GM18870 (cell line): ENCODE measurements at regions not wholly inside any gene's neighbourhood (a gene's known extent, or its start where the extent isn't known, plus 50 kb on each side); places are given as distances from the start of the nearest gene placed in this dataset.
"Not testable (repeated sequence)": the region's sequence is repeated elsewhere in the genome, so short reads cannot be mapped to it uniquely, and the experiment has no call there.

ENCODE experiments used
- ATAC-seq: cut with Tn5 transposase; IDR thresholded peaks from one replicate; pipeline ENCODE4 v1.9.1; 2021; ENCODE audit warnings: moderate library complexity; ENCODE audit not compliant: unreplicated experiment

DNA sequence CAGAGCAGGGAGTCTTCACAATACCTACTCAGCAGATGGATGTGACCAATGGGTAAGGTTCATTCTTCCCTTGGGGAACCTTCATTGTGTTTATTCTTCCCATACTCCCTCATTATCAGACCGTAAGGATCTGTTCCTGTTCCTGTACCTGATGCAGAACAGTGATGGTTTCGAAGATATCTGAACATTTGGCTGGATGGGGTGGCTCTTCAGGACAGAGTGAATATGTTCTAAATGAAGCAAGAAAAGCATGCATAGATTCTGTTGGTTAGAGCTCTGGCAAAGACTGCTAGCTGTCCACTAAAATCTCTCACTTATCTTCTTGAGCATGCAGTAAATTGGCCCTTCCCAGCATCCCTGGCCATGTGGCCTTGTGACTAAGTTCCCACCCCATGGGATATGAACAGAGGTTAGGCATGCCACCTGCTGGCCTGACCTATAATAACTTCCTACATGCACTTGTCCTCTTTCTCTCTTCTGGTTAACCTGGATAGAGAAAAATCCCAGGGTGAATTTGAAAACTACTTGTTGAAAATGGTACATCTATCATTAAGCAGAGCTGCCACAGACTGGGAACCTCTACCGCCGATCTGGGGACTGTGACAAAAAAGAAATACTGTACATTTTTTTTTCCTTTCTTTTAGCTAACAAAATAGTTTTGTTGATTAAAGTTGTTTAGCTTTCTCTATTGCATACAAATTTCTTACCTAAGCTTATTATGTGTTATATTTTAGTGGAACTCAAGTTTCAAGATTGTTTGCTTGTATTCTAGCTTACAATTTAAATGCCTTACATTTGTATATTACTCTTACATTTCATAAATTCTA lies 60.0 kb upstream of the BANK1 start:
- peak; percentile 92 for ATAC-seq

- ATAC-seq: no peak
These were observed 63.3 kb upstream of the BANK1 start for GRCh38 chr4:101727238-101727637.

DNA sequence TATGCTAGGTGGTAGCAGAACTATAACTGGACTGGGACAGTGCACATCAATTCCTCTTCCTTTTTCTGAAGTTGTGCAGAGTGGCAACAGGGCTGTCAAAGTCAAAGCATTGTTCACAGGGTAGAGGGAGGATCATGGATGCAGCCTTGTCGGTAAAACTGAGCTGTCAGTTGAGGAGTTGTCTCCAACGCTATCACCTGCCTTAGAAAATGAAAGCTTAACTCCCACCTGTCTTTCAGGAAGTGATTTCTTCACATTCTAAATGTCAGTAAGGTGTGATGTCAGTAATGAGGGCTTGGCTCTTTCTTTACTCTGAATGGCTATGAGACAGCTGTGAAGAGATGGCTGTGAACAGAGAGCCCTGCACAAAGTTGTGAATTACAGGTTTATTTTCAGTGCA lies 66.4 kb upstream of the BANK1 start:
- ATAC-seq: no peak

- ATAC-seq: no peak
These were observed 71.7 kb upstream of the BANK1 start for GRCh38 chr4:101718810-101719209.

DNA sequence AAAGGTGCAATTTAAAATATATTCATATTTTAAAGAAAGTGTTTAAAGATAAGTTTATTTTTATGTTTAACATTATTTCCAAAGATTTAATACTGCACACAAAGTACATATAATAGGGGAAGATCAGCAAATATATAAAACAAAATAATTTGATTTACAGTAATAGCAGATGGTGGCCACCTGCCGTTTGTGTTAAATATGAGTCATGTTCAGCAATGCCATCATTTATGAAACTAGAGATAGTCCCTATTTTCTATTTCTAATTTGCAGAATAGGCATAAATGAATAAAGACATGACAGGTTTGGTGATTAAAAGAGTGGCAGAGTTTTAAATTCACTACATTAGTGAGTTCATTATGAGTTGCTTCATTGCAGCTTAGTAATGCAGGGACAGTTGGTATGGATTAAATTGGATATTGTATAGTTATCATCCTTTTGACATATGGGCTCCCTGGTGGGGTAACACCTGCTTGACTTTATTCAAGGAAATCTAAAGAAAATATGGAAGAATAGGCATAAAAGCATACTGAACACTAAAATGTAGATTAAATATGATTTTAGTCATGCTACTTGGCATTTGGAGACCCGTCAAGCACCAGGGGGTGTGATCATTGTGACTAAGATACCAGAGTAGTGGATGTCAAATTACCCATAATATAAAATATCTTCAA lies 78.8 kb upstream of the BANK1 start:
- no peak for ATAC-seq

- ATAC-seq: no peak
These were observed 79.7 kb upstream of the BANK1 start for GRCh38 chr4:101710806-101711205.

DNA sequence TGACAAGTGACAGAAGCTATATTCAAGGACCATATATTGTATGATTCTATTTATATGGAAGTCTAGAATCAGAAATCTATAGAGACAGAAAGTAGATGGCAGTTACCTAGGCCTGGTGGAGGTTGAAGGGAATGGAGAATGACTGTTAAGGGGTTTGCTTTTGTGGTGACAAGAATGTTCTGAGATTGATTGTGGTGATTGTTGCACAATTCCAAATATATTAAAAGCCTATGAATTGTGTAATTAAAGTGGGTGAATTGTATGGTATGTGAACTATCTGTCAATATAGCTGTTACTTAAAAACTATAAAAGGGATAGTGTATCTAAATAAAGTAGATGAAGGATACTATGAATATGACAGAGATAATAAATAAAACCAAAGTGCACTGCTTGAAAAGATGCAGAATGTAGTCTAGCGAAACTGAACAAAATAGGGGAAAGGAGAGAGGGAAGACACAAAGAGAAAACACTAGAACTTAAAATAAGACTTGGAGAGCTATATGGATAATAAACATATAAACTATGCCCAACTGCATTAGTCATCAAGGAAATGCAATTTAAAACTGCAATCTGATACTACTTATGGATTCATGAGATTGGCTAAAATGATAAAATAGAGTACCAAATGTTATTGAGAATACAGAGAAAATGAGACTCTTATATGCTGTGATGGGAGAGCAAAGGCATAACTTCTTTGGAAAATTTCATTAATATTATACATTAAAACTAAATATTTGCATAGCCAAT lies 82.1 kb upstream of the BANK1 start:
- ATAC-seq: no peak

DNA sequence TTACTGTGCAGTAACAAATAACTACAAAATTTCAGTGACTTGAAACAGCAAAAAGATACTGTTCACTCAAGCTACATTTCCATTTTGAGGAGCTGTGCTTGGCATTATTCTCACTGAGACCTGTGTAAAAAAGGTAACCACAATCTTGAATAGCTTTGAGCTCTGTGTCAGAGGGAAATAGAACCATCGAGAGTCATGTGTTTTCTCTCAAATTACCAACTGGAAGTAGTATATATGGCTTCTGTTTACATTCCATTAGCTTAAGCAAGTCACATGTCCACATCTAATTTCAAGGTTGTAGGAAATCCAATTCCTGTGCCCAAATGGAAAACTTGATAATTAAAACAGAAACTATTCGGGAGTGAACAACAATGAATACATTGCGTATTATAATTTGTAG lies 82.9 kb upstream of the BANK1 start:
- no peak for ATAC-seq

- no peak for ATAC-seq
These were observed 83.9 kb upstream of the BANK1 start for GRCh38 chr4:101706535-101707057.

GRCh38 chr4:101701551-101701950 lies 89.0 kb upstream of the BANK1 start:
- no peak for ATAC-seq

DNA sequence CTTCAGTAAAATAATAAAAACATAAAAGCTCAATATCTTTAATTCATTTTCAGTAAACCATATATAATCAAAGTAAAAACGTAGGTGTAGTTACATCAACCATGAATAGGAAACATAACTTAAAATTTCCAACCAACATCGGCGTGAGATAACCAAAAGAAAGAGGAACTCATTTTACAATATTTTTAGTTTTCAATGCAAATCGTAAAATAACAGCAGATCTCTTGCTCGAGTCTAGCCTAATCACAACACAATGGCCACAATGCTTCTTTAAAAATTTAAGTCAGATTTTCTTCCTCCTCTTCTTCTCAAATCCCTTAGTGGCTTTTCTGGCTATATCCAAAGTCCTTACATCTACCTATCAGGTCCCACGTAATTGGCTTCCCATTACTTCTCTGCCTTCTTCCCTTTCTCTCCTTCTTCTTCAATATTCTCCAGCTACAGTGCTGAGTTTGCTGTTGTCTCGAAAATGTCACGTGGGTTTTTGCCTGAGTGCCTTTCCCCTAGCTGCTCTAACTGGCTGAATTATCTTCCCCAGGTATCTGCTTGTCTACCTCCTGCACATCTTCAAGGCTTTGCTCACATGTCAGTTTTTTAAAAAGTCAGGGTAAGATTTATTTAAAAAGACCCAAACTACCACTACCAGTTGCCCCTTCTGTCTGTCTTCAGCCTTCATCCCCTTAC lies 90.9 kb upstream of the BANK1 start:
- ATAC-seq: no peak

DNA sequence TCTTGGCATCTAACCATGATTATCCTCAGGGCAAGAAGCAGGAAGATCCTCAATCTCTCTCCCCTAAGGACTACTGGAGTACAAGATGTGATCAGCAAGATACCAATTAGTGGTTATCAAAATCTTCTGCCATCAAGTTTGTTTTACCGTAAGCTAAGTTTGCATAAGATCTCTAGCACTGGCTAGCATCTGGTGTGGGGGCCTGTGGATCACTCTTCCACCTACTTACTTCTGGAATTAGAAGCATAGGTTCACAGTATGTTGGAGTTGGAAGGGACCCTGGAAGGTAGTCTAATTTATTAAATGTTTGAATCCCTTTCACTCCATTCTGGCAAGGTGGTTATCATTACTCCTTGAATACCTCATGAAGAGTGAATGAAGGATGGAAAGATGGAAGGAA lies 93.3 kb upstream of the BANK1 start:
- no peak for ATAC-seq

DNA sequence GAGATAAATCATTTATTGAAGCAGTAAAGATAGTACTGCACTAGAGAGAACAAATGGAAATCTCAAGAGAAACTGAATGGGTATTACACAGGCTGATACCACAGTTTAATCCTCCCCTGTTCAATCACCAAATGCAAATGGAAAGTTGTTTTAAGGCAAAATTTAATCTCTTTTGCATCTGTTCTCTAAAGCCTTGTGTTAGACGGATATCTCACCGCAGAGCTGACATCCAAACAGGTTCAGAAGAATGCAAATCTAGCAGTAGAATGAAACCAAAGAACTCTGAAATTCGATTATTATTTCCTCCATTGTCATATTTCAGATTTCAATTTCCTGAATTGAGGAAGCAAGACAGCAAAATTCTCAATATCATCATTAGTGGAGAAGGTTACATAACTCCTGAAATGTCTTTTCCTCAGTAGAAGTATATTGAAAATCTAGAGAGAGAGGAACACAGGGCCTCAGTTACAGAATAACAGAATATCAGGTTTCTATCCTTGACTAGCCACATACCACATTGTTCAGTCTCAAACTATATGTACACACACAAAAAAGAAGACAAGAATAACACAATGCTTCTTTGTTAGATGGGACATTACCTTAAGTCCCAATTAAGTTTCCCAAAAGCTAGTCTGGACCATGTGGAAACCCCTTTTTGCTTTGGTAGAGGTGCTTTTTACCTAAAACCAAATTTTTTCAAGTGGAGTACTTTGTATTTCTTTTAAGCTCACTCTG lies 94.1 kb upstream of the BANK1 start:
- ATAC-seq: no peak

GRCh38 chr4:101695176-101695575 lies 95.4 kb upstream of the BANK1 start:
- ATAC-seq: no peak

GRCh38 chr4:101694403-101694802 lies 96.1 kb upstream of the BANK1 start:
- ATAC-seq: not testable (repeated sequence)

DNA sequence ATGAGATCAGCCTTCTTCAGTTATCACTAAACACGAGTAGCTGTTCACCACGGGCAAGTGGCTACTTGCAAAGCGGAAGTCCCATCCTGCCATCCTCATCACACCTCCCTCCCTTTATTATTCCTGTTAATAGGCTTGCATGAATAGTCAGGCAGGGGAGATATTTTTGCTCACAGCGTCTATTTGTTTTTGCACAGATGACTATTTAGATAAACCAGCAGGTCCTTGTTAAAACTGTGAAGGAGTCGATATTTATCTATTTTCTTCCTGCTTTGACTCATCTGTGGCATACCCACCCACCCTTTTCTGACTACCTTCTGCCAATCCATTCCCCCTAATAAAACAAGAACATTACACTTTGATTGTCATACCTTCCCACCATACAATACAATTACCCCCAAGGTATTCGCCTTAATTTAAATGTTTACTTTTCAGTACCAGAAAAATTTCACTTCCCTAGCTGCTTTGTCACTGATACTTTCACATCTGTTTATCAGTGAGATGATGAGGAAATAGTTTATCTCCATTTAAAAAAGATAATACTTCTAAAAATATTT lies 96.6 kb upstream of the BANK1 start:
- no peak for ATAC-seq

DNA sequence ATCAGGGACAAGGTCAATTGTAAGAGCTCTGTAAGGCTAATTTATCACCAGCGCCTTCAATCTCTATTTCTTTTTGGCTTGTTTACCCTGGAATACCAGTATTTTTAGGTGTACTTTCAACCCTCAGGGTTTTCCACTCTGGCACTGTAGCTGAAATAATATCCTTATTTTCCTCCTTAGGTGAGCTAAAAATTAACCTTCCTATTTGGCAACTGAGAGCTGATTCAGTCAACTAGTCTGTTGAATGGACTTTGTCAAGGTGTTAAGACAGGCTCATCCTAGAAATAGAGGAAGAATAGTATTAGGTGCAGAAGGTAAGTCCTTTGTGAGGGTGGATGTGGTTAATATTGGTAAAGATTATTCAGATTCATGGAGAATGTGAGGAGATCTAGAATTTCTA lies 101.3 kb upstream of the BANK1 start:
- no peak for ATAC-seq

- no peak for ATAC-seq
These were observed 105.4 kb upstream of the BANK1 start for GRCh38 chr4:101685126-101685525.

DNA sequence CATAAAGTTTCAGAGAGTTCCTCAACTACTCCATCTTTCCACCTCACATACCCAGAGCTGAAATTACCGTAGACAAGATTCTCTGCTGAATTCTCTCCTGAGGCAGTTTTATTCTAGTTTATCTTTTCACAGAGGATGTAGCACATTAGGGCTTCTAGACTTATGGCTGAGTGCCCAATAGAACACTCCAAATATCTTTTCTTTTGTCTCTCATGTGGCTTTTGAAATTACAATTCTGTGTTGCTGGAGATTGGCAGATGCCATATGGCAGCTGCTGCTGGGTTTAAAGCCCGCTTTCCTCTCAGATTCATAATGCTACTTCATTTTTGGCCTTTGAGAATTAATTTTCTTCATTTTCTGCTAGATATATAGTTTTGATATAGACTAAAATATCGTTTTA lies 107.6 kb upstream of the BANK1 start:
- no peak for ATAC-seq

GRCh38 chr4:101678180-101678579 lies 112.3 kb upstream of the BANK1 start:
- no peak for ATAC-seq
